MM.1S (cell line): ENCODE measurements at regions not wholly inside any gene's neighbourhood (a gene's known extent, or its start where the extent isn't known, plus 50 kb on each side); places are given as distances from the start of the nearest gene placed in this dataset.

ENCODE experiments used
- DNase-seq: peaks from one replicate; pipeline ENCODE4 v3.0.0-alpha.2; 2015
- H2AFZ ChIP-seq: fragments of 300-600 bp; sonication (generic); 2 replicates; pipeline ENCODE4 v1.6.0; 2016; ENCODE audit warnings: antibody characterized with exemption, low read length
- H3F3A ChIP-seq: fragments of 300-600 bp; sonication (generic); 2 replicates; pipeline ENCODE4 v1.6.1; 2016; ENCODE audit warnings: mild to moderate bottlenecking, antibody characterized with exemption, low read length, moderate library complexity, mixed read lengths; ENCODE audit not compliant: insufficient read depth
- H3K27ac ChIP-seq: fragments of 300-600 bp; sonication (generic); 2 replicates; pipeline ENCODE4 v1.5.1; 2016; ENCODE audit warnings: mild to moderate bottlenecking, low read length
- H3K27me3 ChIP-seq: fragments of 300-600 bp; sonication (generic); replicated peaks from 2 replicates; pipeline ENCODE4 v1.6.0; 2016; ENCODE audit warnings: low read length; ENCODE audit not compliant: insufficient read depth
- H3K36me3 ChIP-seq: fragments of 300-600 bp; sonication (generic); replicated peaks from 2 replicates; pipeline ENCODE4 v1.6.1; 2016; ENCODE audit warnings: mild to moderate bottlenecking, low read length, mixed read lengths; ENCODE audit not compliant: insufficient read depth
- H3K4me1 ChIP-seq: fragments of 300-600 bp; sonication (generic); 2 replicates; pipeline ENCODE4 v1.6.1; 2016; ENCODE audit warnings: low read length, mixed read lengths
- H3K4me2 ChIP-seq: fragments of 300-600 bp; sonication (generic); 2 replicates; pipeline ENCODE4 v1.6.0; 2016; ENCODE audit warnings: low read depth, low read length
- H3K4me3 ChIP-seq: fragments of 300-600 bp; sonication (generic); 2 replicates; pipeline ENCODE4 v1.5.1; 2016; ENCODE audit warnings: low read length, mixed read lengths
- H3K79me2 ChIP-seq: fragments of 300-600 bp; sonication (generic); 2 replicates; pipeline ENCODE4 v1.6.1; 2016; ENCODE audit warnings: mixed run types, low read length, mixed read lengths
- H3K9ac ChIP-seq: fragments of 300-600 bp; sonication (generic); 2 replicates; pipeline ENCODE4 v1.6.1; 2016; ENCODE audit warnings: low read length, mixed read lengths
- H3K9me2 ChIP-seq: fragments of 300-600 bp; sonication (generic); replicated peaks from 2 replicates; pipeline ENCODE4 v1.6.1; 2016; ENCODE audit warnings: mild to moderate bottlenecking, low read length, mixed read lengths; ENCODE audit not compliant: insufficient read depth
- H3K9me3 ChIP-seq: fragments of 300-600 bp; sonication (generic); replicated peaks from 2 replicates; pipeline ENCODE4 v1.6.1; 2016; ENCODE audit warnings: mild to moderate bottlenecking, low read length, mixed read lengths; ENCODE audit not compliant: insufficient read depth
- H4K20me1 ChIP-seq: fragments of 300-600 bp; sonication (generic); 2 replicates; pipeline ENCODE4 v1.6.1; 2016; ENCODE audit warnings: mild to moderate bottlenecking, low read length, moderate library complexity, mixed read lengths; ENCODE audit not compliant: insufficient read depth
- CTCF ChIP-seq: fragments of 300-600 bp; sonication (generic); IDR thresholded peaks from 2 replicates; pipeline ENCODE4 v1.5.1; 2016; ENCODE audit warnings: antibody characterized with exemption, low read length, mixed read lengths
- EZH2 ChIP-seq: fragments of 300-600 bp; sonication (generic); optimal IDR thresholded peaks from 2 replicates; pipeline ENCODE3; 2017; ENCODE audit warnings: low read depth, mild to moderate bottlenecking, antibody characterized with exemption, low read length, mixed read lengths
- EZH2phosphoT487 ChIP-seq: fragments of 300-600 bp; sonication (generic); IDR thresholded peaks from 2 replicates; pipeline ENCODE4 v1.6.1; 2018; ENCODE audit warnings: antibody characterized with exemption, low read length

- no peaks in the 10 kb centered on the region for H3K36me3 ChIP-seq
- H3K79me2 ChIP-seq, result no peaks in the 10 kb centered on the region
- no peak overlapping the region for H3K27ac ChIP-seq
- no peaks in the 10 kb centered on the region for H3K4me1 ChIP-seq
- H3F3A ChIP-seq, result no peaks in the 10 kb centered on the region
- no peaks in the 10 kb centered on the region for H3K9me2 ChIP-seq
- no peak for DNase-seq
- H2AFZ ChIP-seq, result no peak overlapping the region
- no peaks in the 10 kb centered on the region for H4K20me1 ChIP-seq
- H3K4me2 ChIP-seq, result no peak overlapping the region
- TF ChIP-seq EZH2phosphoT487, result no peak
- no peak for TF ChIP-seq CTCF
- no peak for TF ChIP-seq EZH2
- H3K9me3 ChIP-seq, result no peaks in the 10 kb centered on the region
- no peak overlapping the region for H3K9ac ChIP-seq
- H3K27me3 ChIP-seq, result no peaks in the 10 kb centered on the region
- H3K4me3 ChIP-seq, result no peak overlapping the region
Measured at GRCh38 chr5:13358342-13358741, 586.1 kb downstream of the DNAH5 start.

GRCh38 chr5:13357929-13358328, 586.6 kb downstream of the DNAH5 start:
- H3K9me3 ChIP-seq, result no peaks in the 10 kb centered on the region
- no peaks in the 10 kb centered on the region for H3K4me1 ChIP-seq
- no peak overlapping the region for H2AFZ ChIP-seq
- H3K27ac ChIP-seq, result no peak overlapping the region
- H3K4me2 ChIP-seq, result no peak overlapping the region
- no peaks in the 10 kb centered on the region for H3K27me3 ChIP-seq
- no peaks in the 10 kb centered on the region for H3K79me2 ChIP-seq
- H3K4me3 ChIP-seq, result no peak overlapping the region
- no peak for DNase-seq
- no peaks in the 10 kb centered on the region for H3K9me2 ChIP-seq
- no peak for TF ChIP-seq CTCF
- TF ChIP-seq EZH2, result no peak
- no peak for TF ChIP-seq EZH2phosphoT487
- H3K36me3 ChIP-seq, result no peaks in the 10 kb centered on the region
- no peak overlapping the region for H3K9ac ChIP-seq
- H3F3A ChIP-seq, result no peaks in the 10 kb centered on the region
- H4K20me1 ChIP-seq, result no peaks in the 10 kb centered on the region

- Histone ChIP-seq H4K20me1 (no peaks in the 10 kb centered on the region), H3K9ac (no peak overlapping the region), H3K79me2 (no peaks in the 10 kb centered on the region), H3K4me1 (no peaks in the 10 kb centered on the region), H3K4me3 (no peak overlapping the region), H3F3A (no peaks in the 10 kb centered on the region), H3K36me3 (no peaks in the 10 kb centered on the region), H3K4me2 (no peak overlapping the region), H3K9me2 (no peaks in the 10 kb centered on the region), H3K27ac (no peak overlapping the region), H3K9me3 (no peaks in the 10 kb centered on the region), H3K27me3 (no peaks in the 10 kb centered on the region), H2AFZ (no peak overlapping the region)
- TF ChIP-seq EZH2phosphoT487 (no peak), CTCF (no peak), EZH2 (no peak)
- no peak for DNase-seq
Measured at GRCh38 chr5:13356226-13356625, 588.3 kb downstream of the DNAH5 start.
